Thyroid gland (tissue), 4 donors: ENCODE measurements at regions not wholly inside any gene's neighbourhood (a gene's known extent, or its start where the extent isn't known, plus 50 kb on each side); places are given as distances from the start of the nearest gene placed in this dataset.

Experiments used
- DNase-seq, 2 donors: peaks; one replicate each; pipeline ENCODE4 v3.0.0-alpha.2; 2019
- H3K27ac ChIP-seq, 3 donors: fragments of 200-600 bp; sonication (generic); 1 replicate in 2 of 3; 2 replicates in 1 of 3; pipeline ENCODE4 v1.5.1; 2016 to 2019; ENCODE audit warnings: mild to moderate bottlenecking in 1 of 3, moderate library complexity in 1 of 3
- H3K27me3 ChIP-seq: fragments of 200-600 bp; sonication (generic); one replicate; pipeline ENCODE4 v1.5.1; 2019
- H3K36me3 ChIP-seq, 2 donors: fragments of 200-600 bp; sonication (generic); one replicate each; pipeline ENCODE4 v1.5.1; 2016 to 2019
- H3K4me1 ChIP-seq, 2 donors: fragments of 200-600 bp; sonication (generic); one replicate each; pipeline ENCODE4 v1.5.1; 2017 to 2019
- H3K4me3 ChIP-seq, 3 donors: fragments of 200-600 bp; sonication (generic); replicated peaks in 1 of 3; 1 replicate in 2 of 3; 2 replicates in 1 of 3; pipeline ENCODE4 v1.5.1; 2016; ENCODE audit warnings: mild to moderate bottlenecking in 1 of 3
- H3K9me3 ChIP-seq: fragments of 200-600 bp; sonication (generic); one replicate; pipeline ENCODE4 v1.5.1; 2017
- CTCF ChIP-seq, 6 experiments: fragments of 200-600 bp in 3 of 6; fragments of 450-650 bp in 3 of 6; sonication (generic) in 3 of 6; IDR thresholded peaks; one replicate each; pipeline ENCODE4 v1.5.1; 2016 to 2019; ENCODE audit warnings: antibody characterized with exemption in 6 of 6, mild to moderate bottlenecking in 2 of 6, inconsistent platforms in 1 of 6, moderate library complexity in 1 of 6
- POLR2A ChIP-seq, 2 donors: fragments of 450-650 bp; IDR thresholded peaks; one replicate each; pipeline ENCODE4 v1.6.1; 2017; ENCODE audit warnings: antibody characterized with exemption in 2 of 2, mild to moderate bottlenecking in 2 of 2, moderate library complexity in 1 of 2
- WGBS, 2 donors: methylation state at CpG; one replicate each; pipeline ENCODE4 v1.1.5; 2017; 5-methylcytosine and 5-hydroxymethylcytosine counted together
- intact Hi-C: fragments of 100-400 bp; cut with DNase I; formaldehyde crosslinking; loops from one replicate; pipeline ENCODE4 v1.15.1; 2023

GRCh38 chr10:118163217-118163616, 116.5 kb upstream of the RAB11FIP2 start:
- intact Hi-C loops: no loop called here
- H3K36me3 ChIP-seq: no peaks in the 10 kb centered on the region
- H3K9me3 ChIP-seq: no peaks in the 10 kb centered on the region
- H3K4me3 ChIP-seq: no peak overlapping the region
- no peak overlapping the region for H3K27ac ChIP-seq
- H3K27me3 ChIP-seq: no peaks in the 10 kb centered on the region
- DNase-seq: no peak
- TF ChIP-seq POLR2A (IDR thresholded peaks at IDR 0.05) (no peak), CTCF (IDR thresholded peaks at IDR 0.05) (no peak)
- H3K4me1 ChIP-seq: no peaks in the 10 kb centered on the region
- WGBS, 2 donors: 82 to 83% methylated on average over 6 of the region's 6 CpGs

DNA sequence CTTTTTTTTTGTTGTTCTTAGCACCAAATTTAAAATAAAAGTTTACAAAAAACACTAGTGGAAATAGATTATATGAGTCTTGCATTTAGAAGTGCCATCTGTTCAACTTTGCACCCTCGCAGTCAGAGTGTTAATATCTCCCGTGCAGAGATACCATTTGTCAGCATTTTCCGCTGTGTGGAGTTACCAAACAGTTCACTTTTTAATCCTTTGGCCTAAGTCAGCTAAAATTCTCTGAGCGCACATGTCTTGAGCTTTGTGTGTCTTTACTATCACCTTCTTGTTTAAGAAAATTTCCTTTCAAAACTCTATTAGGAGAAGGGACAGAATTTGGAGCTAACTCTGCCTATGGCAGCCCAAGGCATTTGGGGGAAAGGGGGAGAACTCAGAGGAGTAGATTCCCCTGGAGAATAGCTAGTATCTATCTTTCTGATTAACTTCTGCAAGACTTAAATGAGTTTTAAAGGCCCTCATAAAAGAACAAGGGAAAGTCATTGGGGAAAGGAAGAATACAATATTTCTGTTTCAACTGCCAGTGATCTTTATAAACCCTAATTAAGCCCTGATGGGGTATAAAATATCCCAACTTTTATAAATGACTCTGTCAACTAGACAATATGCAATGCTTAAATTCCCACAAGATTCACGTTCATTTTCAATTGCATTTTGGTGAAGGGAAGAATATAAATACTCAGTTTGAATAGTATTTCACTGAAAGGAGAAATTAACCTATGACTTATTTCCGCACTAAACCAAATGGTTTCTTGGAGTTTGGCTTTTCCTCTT, 114.9 kb upstream of the RAB11FIP2 start:
- WGBS, 2 donors: 80 to 84% methylated on average over 6 of the region's 6 CpGs
- no peak for TF ChIP-seq POLR2A (IDR thresholded peaks at IDR 0.05)
- TF ChIP-seq CTCF (IDR thresholded peaks at IDR 0.05): no peak
- no peak overlapping the region for H3K27ac ChIP-seq
- H3K4me1 ChIP-seq: no peaks in the 10 kb centered on the region
- H3K4me3 ChIP-seq: no peak overlapping the region
- H3K9me3 ChIP-seq: no peaks in the 10 kb centered on the region
- no peaks in the 10 kb centered on the region for H3K27me3 ChIP-seq
- no peak for DNase-seq
- intact Hi-C loops: no loop called here
- no peaks in the 10 kb centered on the region for H3K36me3 ChIP-seq

DNA sequence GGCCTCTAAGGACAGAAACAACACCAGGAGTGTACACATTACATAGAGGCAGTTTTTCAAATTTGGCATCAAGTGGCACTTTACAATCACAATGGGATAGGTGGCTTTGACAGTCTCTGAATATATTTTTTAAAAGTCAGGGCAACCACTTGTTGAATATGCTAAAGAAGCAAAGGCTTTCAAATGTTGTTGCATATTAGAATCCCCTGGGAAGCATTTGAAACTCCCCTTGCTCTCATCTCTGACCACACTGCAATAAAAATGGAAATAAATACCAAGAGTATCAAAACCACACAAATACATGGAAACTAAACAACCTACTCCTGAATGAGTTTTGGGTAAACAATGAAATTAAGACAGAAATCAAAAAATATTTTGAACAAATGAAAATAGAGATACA, 106.5 kb upstream of the RAB11FIP2 start:
- TF ChIP-seq CTCF (IDR thresholded peaks at IDR 0.05): no peak
- no peak for TF ChIP-seq POLR2A (IDR thresholded peaks at IDR 0.05)
- intact Hi-C loops: no loop called here
- Histone ChIP-seq H3K9me3 (no peaks in the 10 kb centered on the region), H3K27ac (no peak overlapping the region), H3K27me3 (no peaks in the 10 kb centered on the region), H3K4me3 (no peak overlapping the region), H3K4me1 (no peaks in the 10 kb centered on the region), H3K36me3 (no peaks in the 10 kb centered on the region)
- DNase-seq: no peak

DNA sequence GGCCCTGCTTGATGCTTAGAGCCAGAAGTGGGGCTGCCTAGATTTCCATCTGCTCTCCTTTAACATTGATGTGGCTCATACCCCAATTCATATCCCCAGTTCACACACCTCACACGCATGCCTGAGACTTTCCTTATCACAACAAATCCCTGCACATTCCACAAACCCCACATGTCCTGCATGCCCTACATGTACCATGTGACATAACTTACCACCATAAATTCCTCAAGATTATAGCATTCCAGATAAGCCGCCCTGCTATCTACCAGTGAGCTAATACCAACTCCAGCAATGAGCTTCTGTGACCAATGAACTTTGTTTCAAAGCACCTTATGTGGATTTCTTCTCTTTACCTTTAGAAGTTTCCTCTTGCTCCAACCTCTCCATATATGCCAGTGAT, 104.7 kb upstream of the RAB11FIP2 start:
- TF ChIP-seq POLR2A (IDR thresholded peaks at IDR 0.05): no peak
- no peak for TF ChIP-seq CTCF (IDR thresholded peaks at IDR 0.05)
- DNase-seq: no peak
- Histone ChIP-seq H3K4me1 (no peaks in the 10 kb centered on the region), H3K27ac (no peak overlapping the region), H3K9me3 (no peaks in the 10 kb centered on the region), H3K4me3 (no peak overlapping the region), H3K27me3 (no peaks in the 10 kb centered on the region), H3K36me3 (no peaks in the 10 kb centered on the region)
- 83% methylated on average over 2 of the region's 2 CpGs for WGBS, 2 donors
- intact Hi-C loops: no loop called here

- H3K27me3 ChIP-seq: no peaks in the 10 kb centered on the region
- no peak overlapping the region for H3K27ac ChIP-seq
- no peak overlapping the region for H3K4me3 ChIP-seq
- intact Hi-C loops: no loop called here
- no peaks in the 10 kb centered on the region for H3K4me1 ChIP-seq
- TF ChIP-seq CTCF (IDR thresholded peaks at IDR 0.05): no peak
- no peak for TF ChIP-seq POLR2A (IDR thresholded peaks at IDR 0.05)
- H3K36me3 ChIP-seq: no peaks in the 10 kb centered on the region
- no peaks in the 10 kb centered on the region for H3K9me3 ChIP-seq
- no peak for DNase-seq
Measured at GRCh38 chr10:118148247-118148646, 101.5 kb upstream of the RAB11FIP2 start.
